NCI-H460 (cell line): ENCODE measurements at regions not wholly inside any gene's neighbourhood (a gene's known extent, or its start where the extent isn't known, plus 50 kb on each side); places are given as distances from the start of the nearest gene placed in this dataset.
"Not testable (repeated sequence)": the region's sequence is repeated elsewhere in the genome, so short reads cannot be mapped to it uniquely, and the experiment has no call there.

Experiments used
- DNase-seq: peaks from one replicate; pipeline ENCODE4 v3.0.0-alpha.2; 2016; ENCODE audit warnings: low read depth; ENCODE audit errors: extremely low read depth

DNA sequence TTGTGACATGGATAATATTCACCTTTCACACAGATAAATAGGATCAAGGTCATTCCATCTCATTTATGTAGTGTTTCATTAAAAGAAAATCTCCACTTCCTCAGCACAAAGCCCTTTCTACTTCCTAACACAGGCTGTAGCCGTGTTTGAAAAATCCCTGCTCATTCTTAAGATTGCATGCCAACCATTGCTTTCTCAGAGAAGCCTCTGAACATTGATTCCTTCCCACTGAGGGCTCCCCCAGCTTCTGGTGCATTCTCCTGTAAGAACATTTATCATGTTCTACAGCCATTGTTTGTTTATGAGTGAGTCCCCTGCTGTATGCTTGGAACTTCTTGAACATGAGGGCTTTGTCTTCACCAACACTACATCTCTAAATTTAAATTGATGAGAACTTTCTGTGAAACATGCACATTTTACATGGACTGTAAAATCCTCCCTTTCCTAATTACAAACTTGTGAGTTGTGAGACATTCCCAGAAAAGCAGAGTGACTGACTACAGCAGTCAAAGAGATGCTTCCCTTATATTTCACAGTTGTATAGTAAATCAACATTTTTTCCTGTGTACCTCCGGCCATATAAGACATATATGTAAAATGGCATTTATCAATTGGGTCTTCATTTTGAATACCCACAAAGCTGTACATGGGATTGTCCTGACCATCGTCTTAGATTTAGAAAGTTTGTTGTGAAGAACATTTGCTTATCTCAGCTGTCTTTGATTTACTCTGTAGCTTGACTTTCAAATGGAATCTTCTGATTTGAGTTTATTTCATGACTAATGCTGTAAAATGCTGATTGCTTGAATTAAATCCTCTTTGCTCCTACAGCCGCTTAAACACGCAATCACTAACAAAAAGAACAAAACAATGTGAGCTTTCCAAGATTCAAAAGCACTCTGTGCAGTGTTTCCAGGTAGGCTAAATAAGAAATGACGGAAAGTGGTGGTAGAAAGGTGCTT, 600.5 kb upstream of the SLIT2 start:
- no peak for DNase-seq

DNA sequence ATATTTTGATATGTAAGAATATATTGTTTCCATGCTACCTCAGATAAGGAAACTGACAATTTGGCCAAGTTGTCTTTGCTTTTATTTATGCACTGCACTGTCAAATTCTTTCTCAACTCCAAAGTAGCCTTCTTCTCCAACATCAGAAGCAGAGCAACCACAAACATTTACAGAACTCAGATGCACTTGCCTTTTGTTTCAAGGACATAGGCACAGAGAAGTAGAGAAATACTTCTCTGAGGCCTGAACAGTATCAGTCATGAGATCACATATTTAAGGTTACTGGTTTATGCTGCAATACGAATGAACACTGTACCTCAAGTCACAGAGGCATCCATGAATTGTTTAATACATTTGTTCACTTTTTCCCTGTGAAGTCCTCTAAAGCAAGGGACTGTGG, 606.1 kb upstream of the SLIT2 start:
- DNase-seq = no peak

DNA sequence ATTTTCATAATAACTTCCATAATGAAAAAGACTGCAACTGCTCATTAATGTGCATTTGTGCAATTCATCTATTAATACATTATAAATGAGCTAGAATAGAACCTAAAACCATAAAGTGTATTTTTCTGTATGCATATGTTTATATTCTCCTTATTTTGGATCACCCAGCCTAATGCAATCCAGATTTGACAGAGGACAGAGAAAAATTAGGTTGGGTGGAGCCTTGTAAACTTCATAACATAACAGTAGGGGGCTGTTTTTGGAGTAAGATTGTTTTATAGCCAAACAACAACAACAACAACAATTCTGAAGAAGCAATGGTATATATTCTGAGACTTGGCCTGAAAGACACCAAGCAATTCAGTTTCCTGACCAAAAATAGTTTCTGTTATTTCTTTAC, 615.3 kb upstream of the SLIT2 start:
- no peak for DNase-seq

DNA sequence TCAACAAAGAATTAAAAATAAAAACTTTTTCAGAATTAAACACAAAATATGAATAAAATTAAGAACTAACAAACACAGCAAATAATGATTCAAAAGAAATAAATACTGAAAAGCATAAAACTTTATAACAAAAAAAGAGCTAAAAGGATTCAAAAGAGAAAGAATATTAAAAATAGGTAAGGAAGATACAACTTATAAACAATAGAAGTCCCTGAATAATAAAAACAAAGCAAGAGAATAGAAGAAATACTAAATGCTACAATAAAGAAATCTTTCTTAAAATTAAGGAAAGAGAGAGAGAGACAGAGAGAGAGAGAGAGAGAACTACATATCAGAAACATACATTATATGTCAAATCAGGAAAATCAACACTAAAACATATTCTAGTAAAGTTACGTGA, 619.9 kb upstream of the SLIT2 start:
- DNase-seq = no peak

DNA sequence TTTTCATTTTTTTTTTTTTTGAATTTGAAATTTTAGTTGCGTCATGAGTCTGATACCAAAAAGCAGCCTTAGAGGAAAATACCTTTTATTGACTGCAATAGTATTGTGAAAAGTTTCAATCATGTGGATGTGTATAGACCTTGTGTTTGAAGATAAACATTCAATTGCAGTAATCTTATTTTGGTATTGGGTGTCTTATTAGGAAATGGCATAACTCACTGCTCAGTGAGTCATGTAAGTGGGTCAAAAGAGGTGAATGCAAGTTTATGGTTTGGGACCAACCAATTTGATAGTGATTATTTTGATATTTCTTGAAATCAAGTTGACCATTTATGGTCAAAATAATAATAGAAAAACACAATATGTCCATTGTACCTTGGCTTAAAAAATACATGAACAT, 627.8 kb upstream of the SLIT2 start:
- no peak for DNase-seq

DNA sequence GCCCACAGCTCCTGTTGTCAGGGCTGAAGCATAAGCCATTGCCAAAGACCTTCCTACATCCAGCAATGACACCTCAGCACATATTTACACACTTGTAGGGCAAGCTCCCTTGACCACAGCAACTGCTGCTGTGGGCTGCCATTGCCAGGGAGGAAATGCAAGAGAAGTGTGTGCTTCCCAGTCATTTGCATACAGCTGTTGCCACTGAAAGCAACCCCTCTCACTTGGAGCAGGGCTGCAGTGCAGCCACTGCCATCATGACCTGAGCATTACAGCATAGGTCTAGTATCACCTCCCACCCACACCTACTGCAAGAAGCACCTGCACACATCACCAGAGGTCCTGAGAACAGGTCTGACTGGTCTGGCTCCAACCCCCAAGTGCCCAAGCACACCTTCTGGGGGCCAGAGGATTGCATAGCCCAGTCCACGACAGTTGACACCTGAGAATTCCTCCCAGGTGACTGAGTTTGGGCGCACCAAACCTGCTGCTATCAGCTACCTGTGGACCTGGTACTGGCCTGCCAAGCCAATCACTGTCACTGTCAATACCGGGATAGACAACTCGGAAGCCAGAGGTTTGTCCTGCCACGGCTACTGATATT, 636.5 kb upstream of the SLIT2 start:
- no peak for DNase-seq

DNA sequence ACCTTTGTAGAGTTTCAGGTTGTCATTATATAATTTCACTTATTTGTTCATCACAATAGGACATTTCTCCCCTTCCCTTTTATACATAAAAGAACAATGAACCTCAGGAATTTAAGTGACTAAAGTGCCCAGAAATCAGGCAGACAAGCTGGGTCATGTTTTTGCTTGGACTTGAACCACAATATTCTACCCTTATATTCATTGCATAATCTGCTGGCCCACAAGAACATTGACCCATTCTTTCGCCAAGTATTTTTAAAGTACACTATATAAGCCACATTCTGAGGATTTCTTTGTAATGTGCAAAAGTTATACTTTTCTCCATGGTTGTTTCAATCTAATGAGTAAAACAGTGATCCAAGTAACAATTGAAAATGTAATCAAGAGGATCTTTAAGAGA, 637.5 kb upstream of the SLIT2 start:
- DNase-seq = no peak

DNA sequence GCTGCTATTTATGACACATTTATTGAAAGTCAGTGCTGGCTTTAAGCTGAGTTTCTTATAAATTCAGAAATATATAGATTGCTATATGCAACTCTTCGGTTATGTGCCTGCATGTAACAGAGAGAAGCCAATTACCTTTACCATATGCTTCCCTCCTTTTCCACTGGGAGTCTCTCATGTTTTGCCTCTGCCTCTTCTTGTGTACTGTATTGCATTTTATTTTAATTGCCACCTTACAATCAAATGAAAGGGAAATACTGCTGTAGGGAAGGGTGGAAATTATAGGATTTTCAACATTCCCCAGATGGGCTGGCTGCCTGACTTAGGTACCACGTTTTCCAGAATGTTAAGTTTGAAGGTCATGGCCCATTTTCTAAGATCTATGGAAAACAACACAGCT, 655.4 kb upstream of the SLIT2 start:
- no peak for DNase-seq

DNA sequence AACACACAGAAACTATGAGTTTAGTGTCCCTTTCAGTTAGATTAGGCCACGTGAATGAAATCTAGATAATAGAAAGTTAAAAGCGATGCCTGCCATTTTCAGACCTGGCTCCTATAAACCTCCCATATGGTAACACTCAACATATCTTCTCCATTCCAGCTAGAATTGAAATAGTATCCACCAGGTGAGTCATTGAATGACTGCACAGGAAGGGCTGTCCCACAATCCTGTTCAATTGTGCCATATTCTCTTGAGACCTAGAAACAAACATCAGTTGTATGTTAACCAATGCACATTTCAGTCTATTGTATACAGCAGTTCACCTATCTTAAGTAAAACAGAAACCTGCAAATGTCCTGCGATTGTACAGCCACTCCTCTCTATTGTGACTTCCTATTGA, 659.3 kb upstream of the SLIT2 start:
- DNase-seq = no peak

DNA sequence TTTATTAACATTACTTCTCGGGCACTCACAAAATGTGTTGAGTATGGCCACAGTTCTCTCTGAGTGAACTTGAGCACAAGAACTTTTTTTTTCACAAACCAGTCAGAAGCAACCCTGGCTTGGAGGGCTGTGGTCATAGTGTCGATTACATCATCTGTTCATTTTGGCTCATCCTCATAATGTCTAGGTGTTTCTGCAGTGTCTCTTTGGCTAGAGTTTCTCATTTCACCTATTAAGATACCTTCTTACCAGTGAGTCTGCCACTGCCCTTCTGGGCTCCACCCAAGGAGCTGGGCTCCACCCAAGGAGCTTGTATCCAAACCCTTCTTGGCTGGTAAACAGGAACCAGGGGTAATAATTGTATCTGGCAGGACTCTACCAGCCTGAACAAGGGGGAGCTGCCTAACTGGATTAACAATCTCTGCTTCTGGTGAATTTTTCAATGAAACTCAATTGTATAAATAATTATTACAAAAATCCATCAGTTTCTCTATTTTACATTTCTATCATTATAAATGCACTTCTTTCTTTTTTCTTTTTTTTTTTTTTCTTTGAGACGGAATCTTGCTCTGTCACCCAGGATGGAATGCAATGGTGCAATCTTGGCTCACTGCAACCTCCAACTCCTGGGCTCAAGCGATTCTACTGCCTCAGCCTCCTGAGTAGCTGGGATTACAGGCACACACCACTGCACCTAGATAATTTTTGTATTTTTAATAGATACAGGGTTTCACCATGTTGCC, 667.7 kb upstream of the SLIT2 start:
- DNase-seq = no peak

DNA sequence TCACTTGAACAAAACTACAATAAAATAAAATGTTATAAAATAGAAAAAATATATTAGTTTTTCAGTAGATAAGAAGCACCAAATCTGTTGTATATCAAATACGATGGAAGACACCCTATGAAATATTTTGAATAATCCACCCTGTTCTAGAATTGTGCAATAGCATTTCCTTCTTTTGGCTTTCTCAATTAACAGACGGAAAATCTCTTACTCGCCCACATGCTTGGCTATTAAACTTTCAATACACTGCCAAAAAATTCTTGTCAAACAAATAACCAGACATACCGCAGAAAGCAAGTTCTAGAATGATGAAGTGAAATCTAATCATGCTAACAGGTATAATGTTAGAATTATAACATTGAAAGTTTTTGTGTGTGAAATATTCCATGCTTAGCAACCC, 671.6 kb upstream of the SLIT2 start:
- DNase-seq = no peak

DNA sequence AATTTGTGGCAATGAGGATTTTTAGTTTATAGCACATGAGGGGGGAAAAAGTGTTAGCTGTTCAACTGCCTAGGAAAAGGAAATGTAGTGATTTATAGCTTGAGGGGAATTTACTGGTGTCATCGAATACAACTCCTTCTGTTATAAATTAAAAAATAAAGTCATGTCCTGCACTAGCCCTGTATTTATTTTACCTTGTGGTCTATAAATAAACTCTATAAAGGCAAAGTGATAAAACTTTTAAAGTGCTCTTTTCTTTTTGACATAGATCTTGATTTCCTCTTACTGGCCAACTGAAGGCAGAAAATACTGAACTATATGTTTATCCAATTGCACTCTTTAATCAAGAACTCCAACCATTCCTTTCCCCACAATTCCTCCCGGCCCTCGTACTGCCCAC, 672.1 kb upstream of the SLIT2 start:
- no peak for DNase-seq

DNA sequence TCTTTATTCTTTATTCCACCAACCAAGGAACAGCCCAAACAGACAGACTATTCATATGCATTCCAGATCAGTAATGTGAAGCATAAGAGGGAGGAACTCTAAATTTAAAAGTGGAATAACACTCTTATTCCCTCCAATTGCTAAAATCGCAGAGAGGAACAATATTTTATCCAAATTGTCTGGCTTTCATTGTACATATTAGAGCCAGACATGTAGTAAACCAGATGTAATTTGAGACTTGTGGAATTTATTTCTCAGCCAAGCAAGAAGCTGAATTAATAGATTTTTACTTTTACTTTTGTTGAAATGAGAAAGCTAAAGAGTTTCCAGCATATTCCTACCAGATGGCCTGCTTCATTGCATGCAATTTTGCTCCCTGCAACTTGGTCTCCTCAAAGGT, 674.6 kb upstream of the SLIT2 start:
- no peak for DNase-seq

DNA sequence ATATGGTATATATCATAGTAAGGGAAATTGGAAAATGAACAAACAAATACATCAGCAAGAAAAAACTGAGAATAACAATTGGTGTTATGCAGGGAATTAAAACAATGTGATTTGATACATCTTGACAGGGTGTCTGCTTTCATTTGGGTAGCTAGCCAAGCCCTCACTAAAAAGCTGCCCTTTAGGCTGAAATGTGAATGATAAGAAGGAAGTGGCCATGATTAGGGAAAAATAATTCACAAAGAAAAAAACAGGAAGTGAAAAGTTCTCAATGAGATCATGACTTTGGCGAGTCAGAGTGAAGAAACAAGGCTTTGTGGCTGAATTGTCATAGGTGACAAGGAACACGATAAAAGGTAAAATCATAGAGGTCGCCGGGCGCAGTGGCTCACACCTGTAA, 675.8 kb upstream of the SLIT2 start:
- no peak for DNase-seq

DNA sequence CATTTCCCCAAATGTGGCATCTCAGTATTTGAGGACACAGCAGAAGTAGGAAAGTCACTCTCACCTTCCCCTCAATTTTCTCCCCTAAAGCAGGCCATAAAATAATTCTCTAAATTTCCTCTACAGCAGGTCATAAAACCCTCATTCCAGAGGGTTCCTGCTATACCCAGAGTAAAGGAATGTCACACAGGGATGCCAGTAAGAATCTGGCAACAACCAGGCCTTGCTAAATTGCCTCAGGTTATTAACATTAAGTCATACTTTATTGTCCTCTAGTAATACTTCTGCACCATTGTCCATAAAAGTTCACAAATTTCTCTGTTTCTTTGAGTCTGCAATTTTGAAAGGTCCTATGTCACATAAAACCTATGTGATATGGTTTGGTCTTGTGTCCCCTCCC, 685.7 kb upstream of the SLIT2 start:
- DNase-seq = no peak

DNA sequence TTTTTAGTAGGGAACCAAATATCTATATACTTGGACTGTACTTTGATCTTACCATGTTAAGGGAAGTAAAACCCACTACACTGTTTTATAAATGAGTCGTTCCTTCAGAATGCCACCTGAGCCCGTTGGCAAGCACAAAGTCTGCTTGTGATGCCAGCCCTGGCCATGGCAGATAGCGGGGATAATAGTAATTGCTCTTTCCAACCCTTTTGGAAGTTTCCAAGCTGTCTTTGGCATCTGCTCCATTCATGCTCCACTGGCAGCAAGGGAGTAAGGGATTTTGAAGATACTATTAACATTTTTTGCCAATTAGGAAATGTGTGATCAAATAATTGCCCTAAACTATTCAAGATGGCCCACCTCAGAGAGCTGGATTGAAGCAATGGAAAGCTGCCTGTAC, 689.2 kb upstream of the SLIT2 start:
- no peak for DNase-seq

DNA sequence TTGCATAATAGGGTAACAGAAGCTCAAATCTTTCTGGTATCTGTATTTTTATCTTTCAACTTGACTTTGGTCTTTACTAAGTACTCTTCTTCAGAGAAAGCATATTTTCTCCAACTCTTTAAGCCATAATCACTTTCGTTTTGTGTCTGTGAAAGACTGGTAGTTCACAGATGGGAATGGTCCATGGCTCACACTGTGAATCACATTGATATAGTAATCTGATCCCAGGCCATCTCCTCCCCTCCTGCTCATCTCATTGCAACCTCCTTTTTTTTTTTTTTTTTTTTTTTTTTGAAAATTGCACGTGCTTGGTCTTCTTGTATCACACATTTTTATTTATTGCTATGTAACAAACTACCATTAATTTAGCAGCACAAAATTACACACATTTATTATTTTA, 694.5 kb upstream of the SLIT2 start:
- DNase-seq = no peak

DNA sequence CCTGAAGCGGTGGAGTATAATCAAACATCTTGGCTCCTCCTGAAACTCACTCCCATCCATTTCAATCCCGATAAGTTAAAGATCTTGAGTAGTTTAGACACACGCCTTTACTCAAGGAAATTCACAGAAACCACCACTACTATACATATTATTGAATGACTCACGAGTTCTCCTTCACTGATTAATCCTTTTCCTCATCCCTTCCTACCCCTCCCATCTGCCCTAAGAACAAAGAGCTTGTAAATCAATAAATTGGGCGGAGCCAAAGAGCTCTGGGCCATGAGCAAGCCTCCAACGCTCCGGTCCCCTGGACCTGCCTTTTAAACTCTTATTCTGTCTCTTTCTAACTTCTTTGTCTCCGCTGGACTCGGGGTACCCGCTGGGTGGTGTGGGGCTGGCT, 695.4 kb upstream of the SLIT2 start:
- DNase-seq = not testable (repeated sequence)

DNA sequence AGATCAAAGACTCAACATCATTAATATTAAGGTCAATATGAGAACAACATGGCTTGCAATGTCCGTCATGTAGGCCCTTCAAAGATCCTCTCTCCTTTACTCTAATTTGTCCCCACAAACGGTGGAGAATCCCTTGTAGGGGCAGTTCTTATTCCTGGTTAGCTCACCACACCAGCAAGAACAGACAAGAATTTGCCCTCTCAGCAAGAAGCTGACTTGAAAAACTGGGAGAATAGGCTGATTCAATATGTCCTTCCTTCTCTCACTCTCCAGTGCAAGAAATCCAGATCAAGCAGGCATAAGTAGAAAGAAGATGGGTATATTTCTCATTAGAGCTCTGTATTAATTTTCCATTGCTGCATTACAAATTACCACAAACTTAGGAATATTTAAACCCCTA, 704.2 kb upstream of the SLIT2 start:
- no peak for DNase-seq

DNA sequence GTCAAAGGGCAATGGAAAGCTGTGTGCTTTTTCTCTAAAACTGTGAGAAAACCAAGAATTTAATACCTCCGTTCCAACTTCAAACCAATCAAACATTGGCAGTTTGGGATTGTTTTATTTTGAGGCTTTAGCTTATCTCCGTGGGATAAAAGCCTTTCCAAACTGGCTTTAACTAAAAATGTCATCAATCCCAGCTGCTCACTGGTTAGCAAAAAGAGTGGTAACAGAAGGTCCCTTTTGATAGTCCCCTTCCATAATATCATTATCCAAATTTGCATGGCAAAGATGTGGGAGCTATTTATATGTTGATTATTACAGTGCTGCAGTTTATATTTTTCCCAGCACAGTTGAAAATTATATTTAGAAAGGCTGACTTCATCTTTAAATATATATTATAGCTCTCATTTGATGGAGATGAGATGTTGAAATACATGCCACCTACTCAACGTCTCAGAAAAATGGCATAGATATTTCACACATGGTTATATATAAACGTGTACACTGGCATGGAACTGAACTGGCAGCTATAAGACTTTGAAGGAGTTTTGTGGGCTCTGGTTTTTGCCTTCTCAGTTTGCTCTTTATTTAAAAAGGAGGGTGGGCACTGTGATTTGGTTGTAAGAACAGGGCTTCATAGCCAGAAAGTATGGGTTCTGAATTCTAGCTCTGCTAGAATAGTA, 707.1 kb upstream of the SLIT2 start:
- no peak for DNase-seq

DNA sequence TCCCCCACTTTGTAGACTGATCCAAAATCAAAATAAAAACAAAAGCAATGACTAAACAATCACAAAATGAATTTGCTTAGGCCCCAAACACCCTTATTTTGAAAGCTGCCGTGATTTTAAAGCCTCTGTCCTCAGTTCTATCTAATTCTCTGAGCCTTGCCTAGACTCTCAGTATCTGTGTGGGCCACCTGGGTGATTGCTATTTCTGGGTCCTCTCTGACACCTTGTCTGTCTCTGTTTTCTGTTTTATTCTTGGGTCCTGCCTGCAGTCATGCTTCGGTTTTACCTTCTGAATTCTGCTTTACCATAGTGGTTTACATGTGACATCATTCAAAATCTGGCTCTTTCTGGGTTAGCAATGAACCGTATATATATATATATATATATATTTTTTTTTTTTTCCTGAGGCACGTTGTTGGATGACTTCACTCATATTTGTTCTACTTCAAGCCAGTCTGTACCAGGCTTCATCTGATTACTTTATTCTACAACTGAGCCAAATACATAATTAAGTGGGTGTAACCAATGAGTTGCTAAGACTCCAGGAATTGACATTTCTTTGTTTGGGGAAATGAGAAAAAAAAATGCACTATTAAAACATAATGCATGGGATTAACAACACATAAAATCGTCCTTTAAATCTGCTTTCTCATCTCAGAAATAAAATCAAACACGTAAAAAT, 710.7 kb upstream of the SLIT2 start:
- DNase-seq = no peak
